H4 (cell line): ENCODE measurements at regions not wholly inside any gene's neighbourhood (a gene's known extent, or its start where the extent isn't known, plus 50 kb on each side); places are given as distances from the start of the nearest gene placed in this dataset.

ENCODE experiments used
- DNase-seq: peaks from one replicate; pipeline ENCODE4 v3.0.0-alpha.2; 2015; ENCODE audit warnings: low spot score

GRCh38 chr2:157150747-157151146, 106.8 kb upstream of the GALNT5 start:
- no peak for DNase-seq

- DNase-seq: no peak
Measured at GRCh38 chr2:157152362-157152761, 105.1 kb upstream of the GALNT5 start.

- no peak for DNase-seq
Measured at GRCh38 chr2:157155992-157156391, 101.5 kb upstream of the GALNT5 start.

GRCh38 chr2:157158111-157158510, 99.4 kb upstream of the GALNT5 start:
- no peak for DNase-seq

GRCh38 chr2:157159221-157159934, 98.1 kb upstream of the GALNT5 start:
- no peak for DNase-seq

GRCh38 chr2:157160111-157160510, 97.4 kb upstream of the GALNT5 start:
- DNase-seq: no peak

GRCh38 chr2:157164370-157164769, 93.1 kb upstream of the GALNT5 start:
- no peak for DNase-seq

GRCh38 chr2:157164891-157165290, 92.6 kb upstream of the GALNT5 start:
- no peak for DNase-seq

GRCh38 chr2:157168501-157168900, 89.0 kb upstream of the GALNT5 start:
- no peak for DNase-seq

- DNase-seq: no peak
Measured at GRCh38 chr2:157169889-157170288, 87.6 kb upstream of the GALNT5 start.

- DNase-seq: no peak
Measured at GRCh38 chr2:157170299-157170698, 87.2 kb upstream of the GALNT5 start.

- no peak for DNase-seq
Measured at GRCh38 chr2:157172239-157172638, 85.3 kb upstream of the GALNT5 start.

- DNase-seq: peak; percentile 25
Measured at GRCh38 chr2:157172866-157173578, 84.5 kb upstream of the GALNT5 start.

GRCh38 chr2:157173740-157174184, 83.7 kb upstream of the GALNT5 start:
- peak; percentile 95 for DNase-seq

- no peak for DNase-seq
Measured at GRCh38 chr2:157174321-157174720, 83.2 kb upstream of the GALNT5 start.

GRCh38 chr2:157176602-157177001, 80.9 kb upstream of the GALNT5 start:
- DNase-seq: no peak

- DNase-seq: no peak
Measured at GRCh38 chr2:157178874-157179273, 78.6 kb upstream of the GALNT5 start.

GRCh38 chr2:157179324-157180105, 78.0 kb upstream of the GALNT5 start:
- no peak for DNase-seq

GRCh38 chr2:157180359-157180758, 77.1 kb upstream of the GALNT5 start:
- DNase-seq: no peak

- DNase-seq: no peak
Measured at GRCh38 chr2:157181234-157181633, 76.3 kb upstream of the GALNT5 start.

GRCh38 chr2:157182204-157182709, 75.2 kb upstream of the GALNT5 start:
- DNase-seq: no peak

- peak; percentile 79 for DNase-seq
Measured at GRCh38 chr2:157182834-157183396, 74.6 kb upstream of the GALNT5 start.
